BJ (cell line): ENCODE measurements at regions not wholly inside any gene's neighbourhood (a gene's known extent, or its start where the extent isn't known, plus 50 kb on each side); places are given as distances from the start of the nearest gene placed in this dataset.

Source experiments
- CTCF ChIA-PET: fragments of 350-600 bp; formaldehyde crosslinking; extraction: SDS; loops from one replicate; lab custom pipeline; 2021; ENCODE audit warnings: antibody characterized with exemption, inconsistent platforms; lab: Yijun Ruan, JAX
- POLR2A ChIA-PET: fragments of 300-600 bp; sonication (Branson Sonifier 250); formaldehyde crosslinking; extraction: SDS; loops from one replicate; lab custom pipeline; 2021; ENCODE audit warnings: antibody characterized with exemption; lab: Charles Lee
- DNase-seq: peaks from one replicate; pipeline ENCODE4 v3.0.0-alpha.2; 2011; ENCODE audit warnings: low read depth
- H3K27me3 ChIP-seq: 2 replicates; pipeline ENCODE4 v1.6.0; 2011; ENCODE audit warnings: low read length; ENCODE audit not compliant: control insufficient read depth, insufficient read depth
- H3K36me3 ChIP-seq: 2 replicates; pipeline ENCODE4 v1.5.1; 2011; ENCODE audit warnings: low read length; ENCODE audit not compliant: control insufficient read depth, insufficient read depth
- H3K4me3 ChIP-seq: 2 replicates; pipeline ENCODE4 v1.5.1; 2011; ENCODE audit warnings: low read depth, mild to moderate bottlenecking, control low read depth, low read length
- TF ChIP-seq, protein P1 (sequence below): IDR thresholded peaks from 2 replicates; pipeline ENCODE4 v1.5.1; 2011; ENCODE audit warnings: low read depth, mild to moderate bottlenecking, control low read depth, inconsistent platforms, low read length, moderate library complexity; ENCODE audit not compliant: insufficient read depth

DNA sequence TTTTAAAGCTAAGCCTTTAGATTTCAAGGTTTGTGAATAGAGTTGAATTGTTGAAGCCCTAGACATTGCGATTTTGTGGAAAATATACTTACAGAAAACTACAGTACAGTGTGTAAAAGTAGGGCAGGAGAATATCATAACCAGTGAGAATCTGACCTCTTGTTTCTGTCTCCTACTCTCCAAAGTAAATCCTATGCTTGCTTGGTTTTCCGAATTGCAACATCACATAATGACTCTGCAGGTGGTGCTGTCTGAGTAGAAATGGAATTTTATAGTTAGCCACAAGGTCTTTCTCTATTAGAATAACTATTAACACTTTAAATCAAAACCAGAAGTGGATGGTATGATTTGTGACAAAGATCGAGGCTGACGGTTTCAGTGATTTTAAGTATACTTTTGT, 505.6 kb downstream of the RAPGEF2 start:
- DNase-seq = no peak
- ChIA-PET CTCF (interaction anchor here (0.6 kb wide), 1 partner anchor 190 kb away, joined by 3 read pairs; no protein-coding TSS in a partner anchor), POLR2A (no interaction called here)
- Histone ChIP-seq H3K27me3 (no peaks in the 10 kb centered on the region), H3K4me3 (no peak overlapping the region), H3K36me3 (no peaks in the 10 kb centered on the region)
- TF ChIP-seq, protein P1, sequence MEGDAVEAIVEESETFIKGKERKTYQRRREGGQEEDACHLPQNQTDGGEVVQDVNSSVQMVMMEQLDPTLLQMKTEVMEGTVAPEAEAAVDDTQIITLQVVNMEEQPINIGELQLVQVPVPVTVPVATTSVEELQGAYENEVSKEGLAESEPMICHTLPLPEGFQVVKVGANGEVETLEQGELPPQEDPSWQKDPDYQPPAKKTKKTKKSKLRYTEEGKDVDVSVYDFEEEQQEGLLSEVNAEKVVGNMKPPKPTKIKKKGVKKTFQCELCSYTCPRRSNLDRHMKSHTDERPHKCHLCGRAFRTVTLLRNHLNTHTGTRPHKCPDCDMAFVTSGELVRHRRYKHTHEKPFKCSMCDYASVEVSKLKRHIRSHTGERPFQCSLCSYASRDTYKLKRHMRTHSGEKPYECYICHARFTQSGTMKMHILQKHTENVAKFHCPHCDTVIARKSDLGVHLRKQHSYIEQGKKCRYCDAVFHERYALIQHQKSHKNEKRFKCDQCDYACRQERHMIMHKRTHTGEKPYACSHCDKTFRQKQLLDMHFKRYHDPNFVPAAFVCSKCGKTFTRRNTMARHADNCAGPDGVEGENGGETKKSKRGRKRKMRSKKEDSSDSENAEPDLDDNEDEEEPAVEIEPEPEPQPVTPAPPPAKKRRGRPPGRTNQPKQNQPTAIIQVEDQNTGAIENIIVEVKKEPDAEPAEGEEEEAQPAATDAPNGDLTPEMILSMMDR = no peak

GRCh38 chr4:159632031-159632430, 529.2 kb downstream of the RAPGEF2 start:
- ChIA-PET POLR2A (no interaction called here), CTCF (no interaction called here)
- DNase-seq = no peak
- Histone ChIP-seq H3K4me3 (no peak overlapping the region), H3K27me3 (no peaks in the 10 kb centered on the region), H3K36me3 (no peaks in the 10 kb centered on the region)
- TF ChIP-seq, protein P1 = no peak

DNA sequence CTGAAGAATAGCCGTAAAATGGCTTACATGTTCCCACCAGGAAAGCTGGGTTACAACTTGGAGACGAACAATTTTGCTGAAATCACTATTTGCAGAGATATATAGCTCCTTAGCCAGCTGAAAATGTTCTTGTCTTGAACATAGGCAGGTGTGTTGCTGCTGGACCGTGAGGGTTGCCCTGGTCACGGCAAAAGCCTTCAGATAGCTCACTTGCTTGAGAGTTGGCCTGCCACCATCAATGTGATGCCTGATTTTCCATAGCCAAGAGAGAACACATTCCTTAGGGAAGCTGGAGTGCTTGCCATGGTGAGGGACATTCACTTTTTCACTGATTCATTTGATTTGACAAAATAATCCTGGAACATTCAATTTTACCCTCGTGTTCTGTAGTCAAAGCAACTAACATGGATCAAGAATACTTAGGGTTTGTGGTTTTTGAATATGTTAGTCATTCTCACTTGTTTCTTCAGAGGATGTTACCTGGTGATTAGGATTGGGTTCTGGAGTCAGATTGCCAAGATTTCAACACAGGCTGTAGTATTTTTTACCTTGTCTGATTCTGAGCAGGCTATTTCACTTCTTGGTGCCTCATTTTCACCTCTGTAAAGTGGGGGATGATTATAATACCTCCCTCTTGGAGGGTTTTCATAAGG, 536.9 kb downstream of the RAPGEF2 start:
- no peak for DNase-seq
- Histone ChIP-seq H3K4me3 (no peak overlapping the region), H3K27me3 (no peaks in the 10 kb centered on the region), H3K36me3 (no peaks in the 10 kb centered on the region)
- TF ChIP-seq, protein P1 = no peak
- POLR2A ChIA-PET = no interaction called here
- CTCF ChIA-PET = no interaction called here

- TF ChIP-seq, protein P1 = no peak
- Histone ChIP-seq H3K27me3 (no peaks in the 10 kb centered on the region), H3K4me3 (no peak overlapping the region), H3K36me3 (no peaks in the 10 kb centered on the region)
- no peak for DNase-seq
- POLR2A ChIA-PET = no interaction called here
- CTCF ChIA-PET = no interaction called here
Measured at GRCh38 chr4:159649237-159649636, 546.4 kb downstream of the RAPGEF2 start.

DNA sequence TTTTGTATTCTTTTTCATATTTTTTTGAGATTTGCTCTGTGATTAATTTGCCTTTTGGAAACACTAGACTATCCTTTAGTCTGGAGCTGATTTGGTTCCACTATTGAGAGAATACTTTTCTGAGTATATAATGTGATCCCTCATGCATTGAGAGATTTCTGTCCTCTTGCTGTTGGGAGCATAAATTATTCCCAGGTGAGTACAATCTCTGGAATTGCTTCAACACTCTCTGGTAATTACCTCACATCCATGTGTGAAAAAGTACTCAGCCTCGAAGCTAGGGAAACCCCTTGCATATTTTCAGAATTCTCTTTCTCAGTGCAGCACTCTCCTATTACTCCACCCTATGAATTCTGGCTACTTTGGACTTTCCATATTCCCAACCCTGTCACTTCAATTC, 550.0 kb downstream of the RAPGEF2 start:
- ChIA-PET POLR2A (no interaction called here), CTCF (no interaction called here)
- Histone ChIP-seq H3K27me3 (no peaks in the 10 kb centered on the region), H3K4me3 (no peak overlapping the region), H3K36me3 (no peaks in the 10 kb centered on the region)
- no peak for DNase-seq
- TF ChIP-seq, protein P1 = no peak
